GM19397 (cell line): ENCODE measurements at regions not wholly inside any gene's neighbourhood (a gene's known extent, or its start where the extent isn't known, plus 50 kb on each side); places are given as distances from the start of the nearest gene placed in this dataset.

ENCODE experiments used
- ATAC-seq: cut with Tn5 transposase; IDR thresholded peaks from one replicate; pipeline ENCODE4 v1.9.1; 2021; ENCODE audit warnings: mild to moderate bottlenecking, moderate library complexity; ENCODE audit not compliant: unreplicated experiment

DNA sequence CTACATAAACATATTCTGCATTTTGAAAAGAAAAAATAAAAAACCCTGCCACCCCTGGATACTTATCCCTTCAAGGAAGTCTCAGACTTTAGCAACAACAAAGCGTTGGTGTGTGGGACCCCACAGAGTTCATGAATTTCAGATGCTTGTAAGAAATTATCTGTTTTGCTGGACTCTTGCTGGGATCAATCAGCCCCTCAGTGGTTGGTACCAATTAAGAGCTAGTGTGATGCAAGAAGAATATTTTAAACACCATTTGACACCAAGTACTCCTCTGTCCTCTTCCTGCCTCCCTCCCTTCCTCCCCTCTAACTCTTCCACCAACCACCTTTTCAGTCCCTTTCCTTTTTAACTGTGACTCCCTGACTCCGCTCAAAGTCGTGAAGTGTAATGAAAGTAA, 51.5 kb downstream of the SST start:
- ATAC-seq: no peak

DNA sequence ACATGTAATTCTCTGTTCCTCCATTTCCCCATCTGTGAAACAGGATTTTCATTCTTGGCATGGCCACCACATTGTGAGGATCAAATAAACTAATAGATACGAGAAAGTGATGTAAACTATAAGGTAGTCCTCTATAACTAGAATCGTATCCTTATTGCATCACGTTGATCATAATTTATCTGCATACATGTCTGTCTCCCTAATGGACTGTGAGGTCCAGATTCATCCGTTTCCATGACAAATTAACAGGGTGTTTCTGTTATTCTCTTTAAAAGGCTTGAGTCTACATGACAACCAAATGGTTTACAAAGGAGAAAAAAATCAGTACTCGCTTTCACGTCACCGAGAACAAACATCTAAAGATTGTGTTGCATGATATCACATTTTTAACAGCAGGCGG, 53.0 kb downstream of the SST start:
- ATAC-seq: no peak

DNA sequence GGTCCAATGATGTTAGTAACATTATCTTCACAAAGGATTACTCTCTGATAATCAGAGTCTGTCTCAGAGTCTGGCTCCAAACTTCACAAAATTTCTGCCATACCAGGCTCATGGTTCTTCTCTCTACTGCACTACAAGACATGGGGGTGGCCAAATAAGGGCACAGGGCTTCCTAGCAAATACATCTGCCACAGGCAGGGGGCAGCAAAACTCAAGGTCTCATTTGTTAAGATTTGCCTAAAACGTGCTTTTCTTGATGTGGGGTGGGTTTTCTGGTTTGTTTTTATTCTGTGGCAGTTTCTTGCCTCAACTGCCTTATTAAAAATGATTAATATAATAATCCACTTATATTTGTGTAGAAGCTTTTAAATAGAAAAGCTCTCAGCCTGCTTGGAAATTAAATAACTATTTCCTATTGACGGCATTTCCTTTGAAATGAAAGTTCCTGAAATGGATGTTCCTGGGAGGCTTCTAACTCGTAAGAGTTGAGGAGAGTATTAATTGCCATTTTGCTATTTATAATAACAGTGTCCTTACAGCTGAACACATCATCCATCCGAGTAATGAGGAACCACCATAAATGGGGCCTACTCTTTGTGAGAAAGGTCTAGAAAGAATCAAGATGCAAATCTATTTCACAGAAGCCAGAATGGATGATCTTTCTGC, 53.8 kb downstream of the SST start:
- ATAC-seq: peak; percentile 66

DNA sequence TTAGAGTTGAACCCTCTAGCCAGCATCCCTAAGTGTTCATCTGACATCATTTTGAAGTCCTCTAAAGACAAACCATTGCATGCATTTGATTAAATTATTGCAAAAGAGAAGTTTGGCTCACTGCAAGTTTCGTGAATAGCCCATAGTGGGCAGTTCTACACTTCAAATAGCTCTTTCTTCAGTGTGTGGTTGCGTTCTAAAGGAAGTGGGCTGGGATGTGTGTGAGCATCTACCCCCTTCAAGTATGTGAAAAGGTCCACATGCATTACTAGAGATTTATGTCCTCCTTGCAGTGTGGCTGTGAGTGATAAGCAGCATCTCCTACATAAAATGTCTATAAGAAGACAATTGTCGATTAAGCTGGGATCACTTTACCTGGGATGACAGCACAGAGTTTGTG, 54.6 kb downstream of the SST start:
- no peak for ATAC-seq

DNA sequence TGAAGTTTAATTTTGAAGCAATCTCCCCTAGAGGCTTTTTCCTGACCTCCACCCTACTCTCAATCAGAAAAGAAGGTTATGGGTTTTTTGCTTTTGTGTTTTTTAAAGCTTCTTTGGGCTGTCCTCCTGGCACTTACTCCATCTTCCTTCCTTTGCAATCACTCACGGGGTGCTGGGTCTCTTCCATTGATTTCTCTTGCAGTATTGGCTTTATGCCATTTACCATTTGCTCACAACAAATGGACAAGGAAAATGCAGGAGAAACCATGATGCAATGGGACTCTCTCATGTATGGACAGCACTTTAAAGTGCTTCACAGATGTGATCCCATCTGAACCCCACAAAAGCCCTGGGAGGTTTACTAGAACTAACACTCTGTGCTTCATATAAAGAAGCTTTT, 57.5 kb downstream of the SST start:
- no peak for ATAC-seq

DNA sequence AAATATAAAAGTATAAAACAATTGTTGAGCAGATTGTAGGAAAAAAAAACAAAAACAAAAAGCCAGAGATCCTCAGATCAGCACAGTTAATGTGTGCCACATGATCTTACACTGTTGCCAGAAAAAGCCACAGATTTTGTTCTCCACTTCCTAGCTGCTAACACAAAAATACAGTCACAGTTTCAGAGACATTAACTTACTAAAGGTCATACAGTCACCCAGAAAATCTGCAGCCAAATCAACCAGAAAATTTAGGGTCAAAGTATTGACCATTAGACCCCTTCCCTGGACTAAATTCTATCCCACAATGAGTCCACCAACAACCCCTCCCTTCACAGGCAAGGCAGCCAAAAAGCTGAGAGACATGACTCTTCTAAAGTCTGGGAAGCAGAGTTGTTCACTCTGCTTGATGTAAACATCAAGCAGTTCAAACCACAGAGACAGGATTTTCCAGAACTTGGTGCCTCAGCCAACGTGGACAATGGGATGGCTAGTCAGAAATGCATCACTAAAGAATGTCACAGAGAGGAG, 59.1 kb downstream of the SST start:
- no peak for ATAC-seq

DNA sequence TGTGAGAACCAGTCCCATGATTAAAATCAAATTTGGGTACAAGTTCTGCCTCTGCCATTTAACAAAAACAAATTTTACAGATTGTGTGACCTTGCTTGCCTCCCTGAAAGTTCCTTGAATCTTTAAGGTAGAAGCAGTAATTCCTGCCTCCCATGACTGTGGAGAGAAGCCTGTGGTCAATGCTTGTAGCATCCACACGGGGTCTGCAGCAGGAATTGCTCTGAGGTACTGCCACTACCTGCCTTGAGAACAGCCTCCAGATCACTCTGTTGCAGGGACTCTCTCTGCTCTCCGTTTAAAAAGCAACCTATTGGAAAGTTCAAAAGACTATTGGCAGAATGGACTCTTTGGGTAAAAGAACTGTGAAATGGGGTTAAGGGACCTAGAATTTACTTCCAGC, 75.9 kb downstream of the SST start:
- no peak for ATAC-seq

DNA sequence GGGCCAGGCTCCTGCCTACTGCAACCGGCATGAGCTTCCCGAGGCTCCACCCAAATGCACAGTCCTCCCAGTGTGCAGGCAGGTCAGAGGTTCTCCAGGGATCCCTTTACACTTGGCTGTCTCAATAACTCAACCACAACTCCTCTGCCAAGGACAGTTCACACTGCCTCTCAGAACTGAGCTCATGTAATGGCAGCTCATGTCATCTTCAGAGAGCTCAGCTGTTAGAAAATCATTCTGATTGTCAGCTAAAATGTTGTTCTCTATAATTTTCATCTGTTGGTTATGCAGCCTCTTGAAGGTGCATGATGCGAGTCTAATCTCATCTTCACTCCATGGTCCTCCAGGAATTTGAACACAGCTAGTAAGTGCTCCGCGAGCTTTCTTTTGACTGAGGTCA, 76.7 kb downstream of the SST start:
- no peak for ATAC-seq

DNA sequence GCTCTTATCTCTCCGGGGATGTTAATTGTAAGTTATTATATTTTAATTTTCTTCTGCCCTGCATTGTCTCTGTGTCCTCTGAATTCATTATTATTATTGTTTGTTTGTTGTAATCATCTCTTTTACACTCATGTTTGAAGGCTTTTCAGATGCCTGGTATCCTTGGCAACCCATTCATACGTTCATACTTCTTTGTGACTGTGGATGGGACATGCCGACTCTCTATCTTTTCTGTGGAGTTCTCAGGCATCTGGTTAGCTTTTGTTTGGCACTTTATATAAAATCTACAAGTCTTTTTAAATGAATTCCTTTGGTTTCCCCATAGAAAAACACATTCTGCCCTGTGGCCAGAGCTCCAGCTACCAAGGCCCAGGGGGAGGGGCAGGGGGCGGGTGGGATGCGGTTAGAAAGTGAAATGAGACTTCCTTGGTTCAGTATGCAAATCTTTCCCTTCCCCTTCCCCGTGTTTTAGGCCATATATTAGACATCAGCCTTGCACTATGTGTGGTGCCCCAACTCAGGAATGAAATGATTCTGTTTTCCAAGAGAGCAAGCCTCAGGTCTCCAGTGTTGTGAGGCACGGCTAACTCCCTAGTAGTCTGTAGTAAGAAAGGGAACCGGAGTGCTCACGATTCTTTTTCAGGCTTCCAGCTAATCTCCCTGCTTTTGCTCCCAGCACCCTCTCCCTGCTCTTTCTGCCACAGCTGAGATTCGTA, 79.2 kb downstream of the SST start:
- ATAC-seq: no peak

DNA sequence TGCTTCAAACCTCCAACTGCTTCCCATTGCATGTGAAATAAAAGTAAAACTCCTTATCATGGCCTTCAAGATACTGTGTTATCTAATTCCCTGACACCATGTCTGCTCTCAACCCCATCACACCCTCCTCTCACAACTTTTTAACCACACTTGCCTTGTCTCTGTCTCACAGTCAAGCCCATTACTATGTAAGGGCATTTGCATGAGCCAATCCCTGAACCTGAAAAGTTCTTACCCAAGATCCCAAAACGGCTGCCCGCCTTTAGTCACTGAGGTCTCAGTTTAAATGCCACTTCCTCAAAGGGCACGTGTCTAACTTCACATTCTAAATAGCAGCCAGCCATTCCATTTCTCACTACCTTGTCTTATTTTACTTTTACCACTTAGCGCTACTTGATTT, 83.1 kb downstream of the SST start:
- no peak for ATAC-seq

DNA sequence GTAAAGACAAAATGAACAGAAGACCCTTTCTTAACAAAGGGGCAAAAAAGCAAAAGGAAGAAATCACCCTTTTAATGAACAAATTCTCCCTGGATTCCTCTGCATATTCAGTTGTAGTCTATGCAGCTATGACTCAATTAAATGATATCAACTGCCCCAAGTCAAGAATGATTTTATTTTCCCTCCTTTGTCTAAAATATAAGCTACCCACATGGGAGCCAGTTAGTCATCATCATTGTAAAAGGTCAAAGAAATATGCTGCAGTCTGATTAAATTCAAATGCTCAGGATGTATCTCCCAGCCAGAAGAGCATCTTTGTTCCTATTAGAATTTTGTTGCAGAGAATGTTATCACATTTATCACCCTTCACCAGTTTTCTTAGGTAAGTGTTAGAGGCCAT, 84.0 kb downstream of the SST start:
- ATAC-seq: no peak

DNA sequence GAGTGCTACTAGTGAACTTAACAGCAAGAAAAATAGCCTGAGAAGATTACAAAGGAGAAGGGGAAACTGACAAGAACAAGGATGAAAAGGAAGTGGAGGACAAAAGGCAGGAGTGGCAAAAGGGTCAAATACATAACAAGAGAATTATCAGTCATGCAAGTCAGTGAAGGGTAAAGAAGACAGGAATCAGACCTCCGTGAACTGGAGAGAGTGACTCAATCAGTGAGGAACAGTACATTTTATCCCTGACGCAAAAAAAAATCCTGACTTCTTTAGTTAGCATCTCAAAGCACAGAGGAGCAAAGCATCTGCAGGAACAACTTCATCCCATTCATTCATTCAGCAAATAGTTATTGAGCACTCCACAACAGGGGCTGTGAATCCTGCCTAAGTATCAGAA, 97.8 kb downstream of the SST start:
- ATAC-seq: no peak

DNA sequence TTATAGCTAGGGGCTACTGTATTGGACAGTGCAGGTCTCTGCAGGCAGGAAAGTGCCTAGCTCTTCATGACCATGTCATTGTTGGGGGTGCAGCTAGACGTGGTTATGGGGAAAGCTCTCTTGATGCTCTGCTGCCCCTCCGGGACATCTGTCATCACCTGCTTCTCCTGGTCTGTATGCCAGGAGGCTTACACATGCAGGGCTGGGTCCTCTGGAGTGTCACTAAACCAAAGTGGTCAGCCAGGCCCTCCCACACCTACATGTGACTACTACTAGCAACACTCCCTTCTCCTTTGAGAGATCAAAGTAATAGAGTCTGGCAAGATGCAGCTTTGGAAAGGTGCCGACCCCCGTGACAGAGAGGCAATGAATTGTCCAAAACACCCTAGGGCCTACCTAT, 98.5 kb downstream of the SST start:
- ATAC-seq: no peak

DNA sequence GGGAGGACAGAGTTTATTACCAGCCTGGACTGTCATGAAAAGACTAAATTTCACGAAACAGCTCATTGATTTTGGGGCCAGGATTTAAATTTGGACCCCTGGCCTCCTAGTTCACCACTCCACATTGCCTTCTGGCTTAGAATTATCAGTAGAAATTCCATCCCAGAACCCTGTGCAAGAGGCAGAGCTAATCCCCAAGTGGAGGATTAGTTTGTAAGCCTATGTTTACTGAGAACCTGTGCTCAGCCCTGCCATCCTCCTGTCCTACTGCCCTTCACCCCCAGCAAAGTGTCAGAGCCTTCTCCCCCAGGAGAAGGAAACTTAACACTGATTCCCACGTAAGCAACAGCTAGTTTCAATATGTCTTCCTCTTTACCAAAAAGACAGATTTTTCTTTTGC, 99.4 kb downstream of the SST start:
- no peak for ATAC-seq

DNA sequence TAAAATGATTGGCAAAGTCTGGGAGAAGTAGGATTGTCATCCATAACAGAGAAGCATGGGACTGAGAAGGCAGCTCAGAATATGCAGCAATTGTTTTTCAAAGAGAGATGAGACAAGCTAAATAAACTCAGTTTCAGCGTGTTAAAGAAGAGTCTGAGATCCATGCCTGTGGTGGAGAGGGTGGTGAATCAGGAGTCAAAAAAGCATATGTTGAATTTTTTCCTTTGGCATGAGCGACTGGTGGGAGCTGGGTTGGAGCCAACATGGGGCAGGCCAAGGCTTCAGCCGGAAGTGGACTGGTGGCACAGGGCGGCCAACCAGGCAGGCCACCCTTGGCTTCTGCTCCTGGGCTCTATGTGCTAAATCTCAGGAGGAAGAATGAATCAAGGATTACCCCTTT, 102.0 kb downstream of the SST start:
- no peak for ATAC-seq

DNA sequence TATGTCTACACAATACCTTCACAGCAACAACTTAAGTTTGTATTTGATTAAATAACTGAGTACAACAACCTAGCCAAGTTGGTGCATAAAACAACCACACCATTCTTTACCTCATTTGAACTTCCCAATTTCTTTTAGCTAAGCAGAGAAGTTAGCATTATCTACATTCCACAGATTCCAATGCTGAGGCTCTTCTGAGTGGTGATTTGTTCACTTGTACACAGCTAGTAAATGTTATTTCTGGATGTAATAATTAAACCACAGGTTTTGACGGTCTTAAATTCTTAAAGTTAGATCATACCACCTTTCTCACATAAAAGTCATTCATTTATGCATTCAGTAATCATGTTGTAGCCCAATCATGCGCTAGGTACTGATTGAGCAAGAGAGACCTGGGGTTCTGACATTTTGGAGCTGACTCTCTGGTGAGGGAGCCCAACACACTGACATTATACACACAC, 102.5 kb downstream of the SST start:
- ATAC-seq: no peak

DNA sequence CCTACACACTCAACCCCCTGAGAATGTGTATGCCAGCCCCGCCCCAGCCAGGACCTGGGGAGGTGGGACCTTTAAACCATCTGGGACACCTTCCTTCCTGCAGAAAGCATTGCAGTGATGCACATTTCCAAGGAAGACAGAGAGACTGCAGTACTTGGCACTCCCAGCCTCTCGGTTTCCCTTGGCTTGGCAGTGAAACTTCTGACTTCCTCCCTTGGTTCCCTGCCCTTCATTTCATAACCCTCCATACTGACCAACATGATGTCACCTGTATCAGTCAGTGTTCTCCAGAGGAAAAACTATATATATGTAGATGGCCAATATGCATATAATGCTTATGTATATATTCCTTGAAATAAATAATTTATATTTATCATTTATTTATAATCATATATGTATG, 103.2 kb downstream of the SST start:
- no peak for ATAC-seq

DNA sequence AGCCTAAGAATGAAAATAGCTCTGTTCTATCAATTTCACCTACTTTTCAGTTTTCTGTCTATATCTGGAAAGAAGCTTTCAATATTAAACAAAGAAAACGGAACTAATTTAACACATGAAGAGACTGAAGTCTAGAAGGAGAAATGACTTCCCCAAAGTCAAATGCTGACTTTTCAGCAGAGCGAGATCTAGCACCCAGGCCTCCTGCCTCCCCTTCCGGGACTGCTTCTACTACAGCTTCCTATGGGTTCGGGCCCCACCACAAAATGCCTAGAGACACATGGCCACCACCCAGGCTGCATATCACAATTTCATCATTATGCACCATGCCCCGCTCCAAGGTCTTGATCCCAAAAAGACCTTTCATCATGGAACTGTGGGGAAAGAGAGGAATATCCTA, 104.5 kb downstream of the SST start:
- no peak for ATAC-seq

DNA sequence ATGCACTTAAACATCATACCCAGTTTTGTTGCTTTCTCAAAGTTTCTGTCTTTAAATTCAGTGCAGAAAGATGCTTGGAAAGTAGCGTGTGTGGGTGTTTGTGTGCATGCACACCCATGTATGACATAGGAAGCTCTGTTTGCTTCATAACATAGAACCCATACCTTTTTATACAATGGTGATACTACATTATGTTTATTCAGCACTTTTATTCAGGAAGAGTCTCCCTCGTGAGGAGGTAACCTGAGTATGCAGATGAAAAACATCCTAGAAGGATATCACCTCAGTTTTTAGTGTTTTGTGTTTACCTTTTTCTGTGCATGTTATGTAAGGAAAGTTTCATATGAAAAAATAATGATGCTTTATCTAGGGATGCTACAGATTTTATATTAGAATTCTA, 111.2 kb downstream of the SST start:
- no peak for ATAC-seq

DNA sequence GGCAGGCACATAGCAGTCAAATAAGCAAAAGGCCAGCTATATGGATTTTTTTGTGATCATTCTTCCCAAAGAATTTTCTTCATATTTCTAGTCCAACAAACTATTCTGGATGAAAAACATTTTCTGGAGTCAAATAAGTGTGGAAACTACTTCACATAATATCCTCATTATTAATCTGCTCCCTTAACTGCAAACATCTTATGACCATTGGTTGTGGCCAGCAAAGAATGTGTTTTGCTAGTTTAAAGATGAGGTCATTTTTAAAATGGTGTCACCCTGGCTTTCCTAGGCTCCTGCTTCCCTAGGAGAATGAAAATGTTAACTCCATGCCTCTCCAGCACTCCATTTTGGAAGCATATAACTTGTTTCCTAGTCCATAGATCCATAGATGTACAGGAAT, 118.8 kb downstream of the SST start:
- ATAC-seq: no peak

DNA sequence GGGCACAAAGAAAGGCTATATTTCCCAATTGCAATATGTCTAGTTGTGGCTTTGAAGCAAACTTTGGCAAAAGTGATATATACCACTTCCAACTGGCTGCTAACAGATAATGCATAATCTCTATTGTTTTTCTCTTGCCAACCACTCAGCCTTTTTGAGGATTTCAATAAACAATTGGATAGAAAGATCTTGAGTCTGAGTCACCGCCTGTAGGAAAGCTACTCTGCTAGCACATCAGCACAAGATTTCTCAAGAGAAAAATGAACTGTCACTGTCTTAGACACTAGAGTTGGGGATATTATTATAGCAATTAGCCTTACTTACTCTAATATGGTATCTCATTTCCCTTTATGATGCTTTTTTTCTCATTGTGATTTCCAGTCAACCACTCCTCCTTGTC, 119.7 kb downstream of the SST start:
- ATAC-seq: no peak

DNA sequence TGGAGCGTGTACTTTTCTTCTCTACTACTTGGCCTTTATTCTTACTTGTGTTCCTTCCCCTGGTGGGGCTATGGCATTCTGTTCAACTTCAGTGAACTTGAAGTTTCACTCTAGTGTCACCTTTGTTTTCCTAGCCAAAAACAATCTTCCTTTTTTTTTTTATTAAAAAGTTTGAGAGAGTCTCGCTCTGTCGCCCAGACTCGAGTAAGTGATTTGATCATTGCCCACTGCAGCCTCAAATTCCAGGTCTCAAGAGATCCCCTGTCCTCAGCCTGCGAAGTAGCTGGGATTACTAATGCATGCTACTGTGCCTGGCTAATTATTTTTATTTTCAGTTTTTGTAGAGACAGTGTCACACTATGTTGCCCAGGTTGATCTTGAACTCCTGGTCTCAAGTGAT, 124.8 kb downstream of the SST start:
- ATAC-seq: no peak

DNA sequence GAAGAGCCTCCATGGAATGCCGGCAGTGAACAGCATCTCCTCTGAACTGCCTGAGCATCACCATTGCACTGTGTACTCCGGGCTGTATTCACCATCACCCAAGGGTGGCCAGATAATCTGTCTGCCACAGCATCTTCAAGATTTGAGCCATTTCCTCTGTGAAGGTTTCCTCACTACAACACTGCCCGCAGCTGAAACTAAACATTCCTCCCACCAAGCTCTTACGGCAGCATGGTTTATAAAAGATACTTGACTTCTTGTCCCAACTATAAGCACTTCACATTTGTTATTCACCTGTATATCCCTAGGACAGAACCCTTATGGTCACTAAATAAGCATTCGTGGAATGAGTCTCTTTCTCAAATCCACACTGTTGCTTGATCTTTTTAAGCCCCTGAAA, 125.9 kb downstream of the SST start:
- no peak for ATAC-seq
